B cell (primary cell): ENCODE measurements at regions not wholly inside any gene's neighbourhood (a gene's known extent, or its start where the extent isn't known, plus 50 kb on each side); places are given as distances from the start of the nearest gene placed in this dataset.

Experiments
- ATAC-seq: fragments of 200-7000 bp; cut with Tn5 transposase; one replicate; pipeline ENCODE4 v1.10.0; 2021; ENCODE audit warnings: low read depth, mild to moderate bottlenecking, moderate number of reproducible peaks, moderate library complexity
- CTCF ChIA-PET: fragments of 350-600 bp; sonication (Branson Sonifier 250); formaldehyde crosslinking; loops from one replicate; lab custom pipeline; 2021; ENCODE audit warnings: antibody characterized with exemption, inconsistent platforms; lab: Charles Lee
- POLR2A ChIA-PET: fragments of 350-600 bp; sonication (Branson Sonifier 250); formaldehyde crosslinking; loops from one replicate; lab custom pipeline; 2021; ENCODE audit warnings: antibody characterized with exemption; lab: Charles Lee
- DNase-seq: peaks from one replicate; pipeline ENCODE4 v3.0.0; 2013
- H2AFZ ChIP-seq: 2 replicates; pipeline ENCODE4 v1.6.1; 2012; ENCODE audit warnings: mild to moderate bottlenecking, low read depth, low read length; ENCODE audit not compliant: insufficient read depth, poor library complexity, severe bottlenecking
- H3K27ac ChIP-seq, 2 donors: 1 replicate in 1 of 2; 2 replicates in 1 of 2; pipeline ENCODE4 v1.5.1; 2012 to 2013; ENCODE audit warnings: low read length in 2 of 2, mild to moderate bottlenecking in 2 of 2, moderate library complexity in 1 of 2
- H3K27me3 ChIP-seq, 4 experiments: fragments of 200-600 bp in 1 of 4; sonication (generic) in 1 of 4; replicated peaks in 1 of 4; 1 replicate in 2 of 4; 2 replicates in 2 of 4; pipeline versions ENCODE4 v1.6.1 to v1.7.0; 2013 to 2016; ENCODE audit warnings: low read length in 3 of 4, mild to moderate bottlenecking in 2 of 4, mixed read lengths in 1 of 4, moderate library complexity in 1 of 4; ENCODE audit not compliant: insufficient read depth in 4 of 4, control insufficient read depth in 3 of 4; ENCODE audit errors: control extremely low read depth in 1 of 4
- H3K36me3 ChIP-seq, 2 experiments: replicated peaks in 1 of 2; 1 replicate in 1 of 2; 2 replicates in 1 of 2; pipeline versions ENCODE4 v1.6.1 to v1.7.1; 2013; ENCODE audit warnings: low read length in 1 of 2; ENCODE audit not compliant: insufficient read depth in 2 of 2, control insufficient read depth in 1 of 2; ENCODE audit errors: control extremely low read depth in 1 of 2, extremely low read depth in 1 of 2
- H3K4me1 ChIP-seq, 2 donors: fragments of 200-600 bp in 1 of 2; sonication (generic) in 1 of 2; 1 replicate in 1 of 2; 2 replicates in 1 of 2; pipeline versions ENCODE4 v1.5.1 to v1.6.1; 2013 to 2017; ENCODE audit warnings: low read length in 2 of 2; ENCODE audit not compliant: control insufficient read depth in 2 of 2, insufficient read depth in 2 of 2
- H3K4me2 ChIP-seq: replicated peaks from 2 replicates; pipeline ENCODE3; 2012; ENCODE audit warnings: mild to moderate bottlenecking, low read depth, low read length; ENCODE audit not compliant: poor library complexity, severe bottlenecking
- H3K4me3 ChIP-seq, 5 experiments: fragments of 200-600 bp in 1 of 5; sonication (generic) in 1 of 5; 1 replicate in 3 of 5; 2 replicates in 2 of 5; pipeline versions ENCODE4 v1.5.1 to v1.7.0; 2011 to 2016; ENCODE audit warnings: low read length in 4 of 5, mild to moderate bottlenecking in 4 of 5, low read depth in 2 of 5, control low read depth in 1 of 5, moderate library complexity in 1 of 5; ENCODE audit not compliant: insufficient read depth in 1 of 5; ENCODE audit errors: control extremely low read depth in 1 of 5, extremely low read depth in 1 of 5
- H3K79me2 ChIP-seq: fragments of 200-600 bp; sonication (generic); one replicate; pipeline ENCODE4 v1.6.0; 2016; ENCODE audit warnings: low read length; ENCODE audit not compliant: control insufficient read depth, insufficient read depth
- H3K9ac ChIP-seq: fragments of 200-600 bp; sonication (generic); 2 replicates; pipeline ENCODE4 v1.6.1; 2017; ENCODE audit warnings: mild to moderate bottlenecking, low read length, moderate library complexity
- H3K9me3 ChIP-seq, 3 donors: one replicate each; pipeline versions ENCODE4 v1.6.1 to v1.7.1; 2013; ENCODE audit warnings: low read length in 2 of 3; ENCODE audit not compliant: control insufficient read depth in 2 of 3, insufficient read depth in 1 of 3; ENCODE audit errors: control extremely low read depth in 1 of 3
- H4K20me1 ChIP-seq: 2 replicates; pipeline ENCODE4 v1.6.0; 2012; ENCODE audit warnings: mild to moderate bottlenecking, low read length; ENCODE audit not compliant: insufficient read depth, control insufficient read depth, poor library complexity, severe bottlenecking
- H3K27ac Mint-ChIP-seq: one replicate; pipeline ENCODE4 v1.8.0; 2021; ENCODE audit warnings: mixed read lengths
- H3K27me3 Mint-ChIP-seq: one replicate; pipeline ENCODE4 v1.8.0; 2021; ENCODE audit warnings: mixed read lengths
- H3K4me1 Mint-ChIP-seq: one replicate; pipeline ENCODE4 v1.8.0; 2021; ENCODE audit warnings: mixed read lengths
- H3K4me3 Mint-ChIP-seq: one replicate; pipeline ENCODE4 v1.8.0; 2021; ENCODE audit warnings: mixed read lengths
- H3K9me3 Mint-ChIP-seq: one replicate; pipeline ENCODE4 v1.8.0; 2022; ENCODE audit warnings: mixed read lengths; ENCODE audit not compliant: insufficient read depth
- CTCF ChIP-seq: fragments of 200-600 bp; IDR thresholded peaks from one replicate; pipeline ENCODE4 v1.8.0; 2022; ENCODE audit warnings: antibody characterized with exemption, mild to moderate bottlenecking
- EZH2 ChIP-seq: IDR thresholded peaks from 2 replicates; pipeline ENCODE4 v1.6.1; 2012; ENCODE audit warnings: borderline replicate concordance, low read depth, mild to moderate bottlenecking, moderate library complexity, low read length; ENCODE audit not compliant: insufficient read depth, poor library complexity, severe bottlenecking
- whole genome bisulfite sequencing: methylation state at CpG from one replicate; pipeline ENCODE4 v1.1.5; 2013; ENCODE audit warnings: missing lambda C conversion rate; ENCODE audit not compliant: insufficient coverage; 5-methylcytosine and 5-hydroxymethylcytosine counted together
- intact Hi-C: fragments of 100-400 bp; cut with micrococcal nuclease; formaldehyde crosslinking; loops from one replicate; pipeline ENCODE4 v1.10.0; 2022

GRCh38 chr17:79355165-79355564 is 255.7 kb downstream of the RBFOX3 start:
- Histone ChIP-seq H3K4me2 (no peak overlapping the region), H3K27ac (no peak overlapping the region), H3K9ac (no peak overlapping the region), H2AFZ (no peak overlapping the region), H3K27me3 (peaks cover 0 to 39% (median 2%) of the 10 kb centered on the region in 4 experiments), H3K79me2 (no peaks in the 10 kb centered on the region), H3K36me3 (no peaks in the 10 kb centered on the region), H4K20me1 (no peaks in the 10 kb centered on the region), H3K9me3 (peaks cover 0 to 29% (median 20%) of the 10 kb centered on the region in 3 donors), H3K4me3 (no peak overlapping the region), H3K4me1 (no peaks in the 10 kb centered on the region)
- no peak for TF ChIP-seq CTCF
- TF ChIP-seq EZH2, result no peak
- H3K4me1 Mint-ChIP-seq, result no peaks in the 10 kb centered on the region
- H3K4me3 Mint-ChIP-seq, result no peak overlapping the region
- H3K27ac Mint-ChIP-seq, result no peak overlapping the region
- 73% methylated on average over 10 of the region's 12 CpGs for WGBS
- H3K27me3 Mint-ChIP-seq, result peaks cover 33% of the 10 kb centered on the region
- peaks cover 2% of the 10 kb centered on the region for H3K9me3 Mint-ChIP-seq
- DNase-seq, result no peak
- intact Hi-C loops, result no loop called here
- POLR2A ChIA-PET, result no interaction called here
- CTCF ChIA-PET, result interaction anchor here (0.9 to 1.0 kb wide), 2 partner anchors 37 to 267 kb away, joined by 3 to 4 read pairs; no protein-coding TSS in a partner anchor
- ATAC-seq, result no peak

- H3K9me3 ChIP-seq, result peaks cover 0 to 29% (median 20%) of the 10 kb centered on the region in 3 donors
- Mint-ChIP-seq H3K4me3 (no peak overlapping the region), H3K27me3 (peaks cover 35% of the 10 kb centered on the region), H3K4me1 (no peaks in the 10 kb centered on the region), H3K27ac (no peak overlapping the region), H3K9me3 (peaks cover 2% of the 10 kb centered on the region)
- DNase-seq (no peak), ATAC-seq (no peak)
- H3K79me2 ChIP-seq, result no peaks in the 10 kb centered on the region
- H3K36me3 ChIP-seq, result no peaks in the 10 kb centered on the region
- no peaks in the 10 kb centered on the region for H4K20me1 ChIP-seq
- no peak overlapping the region for H3K4me3 ChIP-seq
- H3K27ac ChIP-seq, result no peak overlapping the region
- intact Hi-C loops, result no loop called here
- 85% methylated on average over 9 of the region's 15 CpGs for WGBS
- ChIA-PET POLR2A (no interaction called here), CTCF (interaction anchor here (0.9 to 1.0 kb wide), 2 partner anchors 37 to 266 kb away, joined by 3 to 4 read pairs; no protein-coding TSS in a partner anchor)
- no peak overlapping the region for H2AFZ ChIP-seq
- H3K9ac ChIP-seq, result no peak overlapping the region
- no peak for TF ChIP-seq EZH2
- no peak for TF ChIP-seq CTCF
- H3K4me2 ChIP-seq, result no peak overlapping the region
- H3K4me1 ChIP-seq, result no peaks in the 10 kb centered on the region
- peaks cover 0 to 38% (median 2%) of the 10 kb centered on the region in 4 experiments for H3K27me3 ChIP-seq
These were observed 256.6 kb downstream of the RBFOX3 start for GRCh38 chr17:79354173-79354820.
